GM23338 (cell line): ENCODE measurements at regions not wholly inside any gene's neighbourhood (a gene's known extent, or its start where the extent isn't known, plus 50 kb on each side); places are given as distances from the start of the nearest gene placed in this dataset.

Experiments
- ATAC-seq: fragments of 200-7000 bp; cut with Tn5 transposase; 3 replicates; pipeline ENCODE4 v1.9.1; 2020
- DNase-seq: peaks from one replicate; pipeline ENCODE4 v3.0.0-alpha.2; 2015; ENCODE audit warnings: low spot score
- H2AFZ ChIP-seq: fragments of 200-600 bp; sonication (generic); 2 replicates; pipeline ENCODE4 v1.8.0; 2016; ENCODE audit warnings: antibody characterized with exemption, mild to moderate bottlenecking, moderate library complexity
- H3F3A ChIP-seq: fragments of 200-600 bp; sonication (generic); replicated peaks from 2 replicates; pipeline ENCODE4 v1.8.0; 2017; ENCODE audit warnings: antibody characterized with exemption, mixed run types, low read depth
- H3K27ac ChIP-seq: fragments of 200-600 bp; sonication (generic); 2 replicates; pipeline ENCODE4 v1.6.1; 2016; ENCODE audit warnings: low read depth
- H3K27me3 ChIP-seq: fragments of 200-600 bp; sonication (generic); 2 replicates; pipeline ENCODE4 v1.8.0; 2016; ENCODE audit warnings: mild to moderate bottlenecking, mixed run types, moderate library complexity; ENCODE audit not compliant: insufficient read depth
- H3K36me3 ChIP-seq: fragments of 200-600 bp; sonication (generic); 2 replicates; pipeline ENCODE4 v1.8.0; 2016; ENCODE audit warnings: mild to moderate bottlenecking; ENCODE audit not compliant: insufficient read depth
- H3K4me1 ChIP-seq: fragments of 200-600 bp; sonication (generic); 2 replicates; pipeline ENCODE4 v1.8.0; 2016; ENCODE audit warnings: mild to moderate bottlenecking, moderate library complexity; ENCODE audit not compliant: insufficient read depth
- H3K4me2 ChIP-seq: fragments of 200-600 bp; sonication (generic); 2 replicates; pipeline ENCODE4 v1.7.1; 2017; ENCODE audit warnings: mixed run types
- H3K4me3 ChIP-seq: fragments of 200-600 bp; sonication (generic); 2 replicates; pipeline ENCODE4 v1.6.1; 2016; ENCODE audit warnings: mixed run types
- H3K79me2 ChIP-seq: fragments of 200-600 bp; sonication (generic); replicated peaks from 2 replicates; pipeline ENCODE4 v1.8.0; 2017; ENCODE audit warnings: mild to moderate bottlenecking; ENCODE audit not compliant: insufficient read depth
- H3K9me2 ChIP-seq: fragments of 200-600 bp; sonication (generic); 2 replicates; pipeline ENCODE4 v1.8.0; 2017; ENCODE audit not compliant: insufficient read depth
- H4K20me1 ChIP-seq: fragments of 200-600 bp; sonication (generic); replicated peaks from 2 replicates; pipeline ENCODE4 v1.8.0; 2017; ENCODE audit warnings: mild to moderate bottlenecking; ENCODE audit not compliant: insufficient read depth
- H3K27ac Mint-ChIP-seq: 2 replicates; pipeline ENCODE4 v1.8.0; 2020; ENCODE audit warnings: inconsistent platforms, mild to moderate bottlenecking, moderate library complexity, mixed read lengths
- H3K27me3 Mint-ChIP-seq: 3 replicates; pipeline ENCODE4 v1.8.0; 2022; ENCODE audit warnings: low read depth, mild to moderate bottlenecking, moderate library complexity, mixed read lengths, inconsistent platforms; ENCODE audit not compliant: insufficient read depth, poor library complexity
- H3K36me3 Mint-ChIP-seq: 3 replicates; pipeline ENCODE4 v1.8.0; 2021; ENCODE audit warnings: low read depth, mild to moderate bottlenecking, inconsistent platforms, moderate library complexity, mixed read lengths
- H3K4me1 Mint-ChIP-seq: 3 replicates; pipeline ENCODE4 v1.8.0; 2020; ENCODE audit warnings: mild to moderate bottlenecking, inconsistent platforms, mixed read lengths
- H3K4me3 Mint-ChIP-seq: 3 replicates; pipeline ENCODE4 v1.8.0; 2021; ENCODE audit warnings: moderate library complexity, mild to moderate bottlenecking, inconsistent platforms, mixed read lengths
- H3K9me3 Mint-ChIP-seq: 3 replicates; pipeline ENCODE4 v1.8.0; 2020; ENCODE audit warnings: moderate library complexity, mild to moderate bottlenecking, inconsistent platforms, mixed read lengths
- CREB1 ChIP-seq: fragments of 250-450 bp; sonication (Bioruptor Pico); IDR thresholded peaks from 2 replicates; pipeline ENCODE4 v1.5.0; 2020; ENCODE audit warnings: low read depth, mild to moderate bottlenecking, moderate library complexity
- CTCF ChIP-seq, 2 experiments: fragments of 200-600 bp in 1 of 2; sonication (generic) in 1 of 2; conservative IDR thresholded peaks; 2 replicates each; pipeline versions ENCODE4 v1.5.1 to v1.6.1; 2016 to 2017; ENCODE audit warnings: antibody characterized with exemption in 2 of 2, low read depth in 2 of 2, mild to moderate bottlenecking in 2 of 2, moderate library complexity in 1 of 2
- EZH2 ChIP-seq: fragments of 200-600 bp; sonication (generic); IDR thresholded peaks from one replicate; pipeline ENCODE4 v1.8.0; 2017; ENCODE audit warnings: antibody characterized with exemption, mild to moderate bottlenecking, low read depth; ENCODE audit not compliant: unreplicated experiment
- EZH2phosphoT487 ChIP-seq: fragments of 200-600 bp; sonication (generic); IDR thresholded peaks from one replicate; pipeline ENCODE4 v1.8.1; 2018; ENCODE audit warnings: antibody characterized with exemption; ENCODE audit not compliant: unreplicated experiment
- JUNB ChIP-seq: IDR thresholded peaks from one replicate; pipeline ENCODE4 v1.6.1; 2016; ENCODE audit warnings: antibody characterized with exemption; ENCODE audit not compliant: unreplicated experiment
- NANOG ChIP-seq: IDR thresholded peaks from 2 replicates; pipeline ENCODE4 v1.6.1; 2016; ENCODE audit warnings: antibody characterized with exemption, borderline replicate concordance
- POLR2AphosphoS5 ChIP-seq: IDR thresholded peaks from 2 replicates; pipeline ENCODE4 v1.6.1; 2016; ENCODE audit warnings: antibody characterized with exemption, low read depth
- STAT1 ChIP-seq: IDR thresholded peaks from one replicate; pipeline ENCODE4 v1.6.1; 2016; ENCODE audit warnings: antibody characterized with exemption; ENCODE audit not compliant: unreplicated experiment
- ZNF114 ChIP-seq: fragments of 250-450 bp; sonication (Bioruptor Pico); IDR thresholded peaks from 2 replicates; pipeline ENCODE4 v1.5.0; 2020; ENCODE audit warnings: mild to moderate bottlenecking, moderate library complexity
- ZNF331 ChIP-seq: fragments of 250-450 bp; sonication (Bioruptor Pico); IDR thresholded peaks from 2 replicates; pipeline ENCODE4 v1.5.0; 2020; ENCODE audit warnings: low read depth, mild to moderate bottlenecking, moderate library complexity
- ZNF462 ChIP-seq: fragments of 250-450 bp; sonication (Bioruptor Pico); IDR thresholded peaks from 2 replicates; pipeline ENCODE4 v1.5.0; 2020; ENCODE audit warnings: mild to moderate bottlenecking, moderate library complexity
- TF ChIP-seq, protein P1 (sequence below): IDR thresholded peaks from 2 replicates; pipeline ENCODE4 v1.6.1; 2016; ENCODE audit warnings: antibody characterized with exemption
- TF ChIP-seq, protein P2 (sequence below): IDR thresholded peaks from one replicate; pipeline ENCODE4 v1.6.1; 2018; ENCODE audit warnings: antibody characterized with exemption; ENCODE audit not compliant: unreplicated experiment

GRCh38 chr20:24767623-24768100, 181.4 kb upstream of the CST7 start:
- Histone ChIP-seq H3K4me1 (no peaks in the 10 kb centered on the region), H2AFZ (no peak overlapping the region), H3K79me2 (no peaks in the 10 kb centered on the region), H4K20me1 (no peaks in the 10 kb centered on the region), H3K27me3 (no peaks in the 10 kb centered on the region), H3K4me2 (no peak overlapping the region), H3K4me3 (no peak overlapping the region), H3K27ac (no peak overlapping the region), H3K9me2 (no peaks in the 10 kb centered on the region), H3K36me3 (no peaks in the 10 kb centered on the region), H3F3A (no peaks in the 10 kb centered on the region)
- H3K4me3 Mint-ChIP-seq, result no peak overlapping the region
- H3K27ac Mint-ChIP-seq, result peak overlapping the region; percentile 68; the same call in 1 of the 2 replicates
- DNase-seq (no peak), ATAC-seq (no peak)
- H3K36me3 Mint-ChIP-seq, result no peaks in the 10 kb centered on the region
- H3K4me1 Mint-ChIP-seq, result peaks cover 13% of the 10 kb centered on the region
- peaks cover 2% of the 10 kb centered on the region for H3K27me3 Mint-ChIP-seq
- TF ChIP-seq EZH2phosphoT487 (no peak), CREB1 (CRISPR knock-in tag) (no peak), ZNF331 (CRISPR knock-in tag) (no peak), STAT1 (no peak), JUNB (no peak), ZNF462 (CRISPR knock-in tag) (no peak), ZNF114 (CRISPR knock-in tag) (no peak), EZH2 (no peak), CTCF (conservative IDR thresholded peaks at IDR 0.05; ENCODE audit: low read depth in 2 of 2) (no peak), POLR2AphosphoS5 (no peak), NANOG (no peak)
- TF ChIP-seq, protein P1, sequence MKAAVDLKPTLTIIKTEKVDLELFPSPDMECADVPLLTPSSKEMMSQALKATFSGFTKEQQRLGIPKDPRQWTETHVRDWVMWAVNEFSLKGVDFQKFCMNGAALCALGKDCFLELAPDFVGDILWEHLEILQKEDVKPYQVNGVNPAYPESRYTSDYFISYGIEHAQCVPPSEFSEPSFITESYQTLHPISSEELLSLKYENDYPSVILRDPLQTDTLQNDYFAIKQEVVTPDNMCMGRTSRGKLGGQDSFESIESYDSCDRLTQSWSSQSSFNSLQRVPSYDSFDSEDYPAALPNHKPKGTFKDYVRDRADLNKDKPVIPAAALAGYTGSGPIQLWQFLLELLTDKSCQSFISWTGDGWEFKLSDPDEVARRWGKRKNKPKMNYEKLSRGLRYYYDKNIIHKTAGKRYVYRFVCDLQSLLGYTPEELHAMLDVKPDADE, result no peak
- TF ChIP-seq, protein P2, sequence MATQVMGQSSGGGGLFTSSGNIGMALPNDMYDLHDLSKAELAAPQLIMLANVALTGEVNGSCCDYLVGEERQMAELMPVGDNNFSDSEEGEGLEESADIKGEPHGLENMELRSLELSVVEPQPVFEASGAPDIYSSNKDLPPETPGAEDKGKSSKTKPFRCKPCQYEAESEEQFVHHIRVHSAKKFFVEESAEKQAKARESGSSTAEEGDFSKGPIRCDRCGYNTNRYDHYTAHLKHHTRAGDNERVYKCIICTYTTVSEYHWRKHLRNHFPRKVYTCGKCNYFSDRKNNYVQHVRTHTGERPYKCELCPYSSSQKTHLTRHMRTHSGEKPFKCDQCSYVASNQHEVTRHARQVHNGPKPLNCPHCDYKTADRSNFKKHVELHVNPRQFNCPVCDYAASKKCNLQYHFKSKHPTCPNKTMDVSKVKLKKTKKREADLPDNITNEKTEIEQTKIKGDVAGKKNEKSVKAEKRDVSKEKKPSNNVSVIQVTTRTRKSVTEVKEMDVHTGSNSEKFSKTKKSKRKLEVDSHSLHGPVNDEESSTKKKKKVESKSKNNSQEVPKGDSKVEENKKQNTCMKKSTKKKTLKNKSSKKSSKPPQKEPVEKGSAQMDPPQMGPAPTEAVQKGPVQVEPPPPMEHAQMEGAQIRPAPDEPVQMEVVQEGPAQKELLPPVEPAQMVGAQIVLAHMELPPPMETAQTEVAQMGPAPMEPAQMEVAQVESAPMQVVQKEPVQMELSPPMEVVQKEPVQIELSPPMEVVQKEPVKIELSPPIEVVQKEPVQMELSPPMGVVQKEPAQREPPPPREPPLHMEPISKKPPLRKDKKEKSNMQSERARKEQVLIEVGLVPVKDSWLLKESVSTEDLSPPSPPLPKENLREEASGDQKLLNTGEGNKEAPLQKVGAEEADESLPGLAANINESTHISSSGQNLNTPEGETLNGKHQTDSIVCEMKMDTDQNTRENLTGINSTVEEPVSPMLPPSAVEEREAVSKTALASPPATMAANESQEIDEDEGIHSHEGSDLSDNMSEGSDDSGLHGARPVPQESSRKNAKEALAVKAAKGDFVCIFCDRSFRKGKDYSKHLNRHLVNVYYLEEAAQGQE, result no peak
- H3K9me3 Mint-ChIP-seq, result no peaks in the 10 kb centered on the region
